HG02610 (cell line): ENCODE measurements at regions not wholly inside any gene's neighbourhood (a gene's known extent, or its start where the extent isn't known, plus 50 kb on each side); places are given as distances from the start of the nearest gene placed in this dataset.
"Not testable (repeated sequence)": the region's sequence is repeated elsewhere in the genome, so short reads cannot be mapped to it uniquely, and the experiment has no call there.

ENCODE experiments used
- ATAC-seq: cut with Tn5 transposase; IDR thresholded peaks from one replicate; pipeline ENCODE4 v1.9.1; 2021; ENCODE audit warnings: mild to moderate bottlenecking, moderate library complexity; ENCODE audit not compliant: unreplicated experiment

- not testable (repeated sequence) for ATAC-seq
These were observed 111.4 kb downstream of the CCDC74A start for GRCh38 chr2:131639001-131639620.

DNA sequence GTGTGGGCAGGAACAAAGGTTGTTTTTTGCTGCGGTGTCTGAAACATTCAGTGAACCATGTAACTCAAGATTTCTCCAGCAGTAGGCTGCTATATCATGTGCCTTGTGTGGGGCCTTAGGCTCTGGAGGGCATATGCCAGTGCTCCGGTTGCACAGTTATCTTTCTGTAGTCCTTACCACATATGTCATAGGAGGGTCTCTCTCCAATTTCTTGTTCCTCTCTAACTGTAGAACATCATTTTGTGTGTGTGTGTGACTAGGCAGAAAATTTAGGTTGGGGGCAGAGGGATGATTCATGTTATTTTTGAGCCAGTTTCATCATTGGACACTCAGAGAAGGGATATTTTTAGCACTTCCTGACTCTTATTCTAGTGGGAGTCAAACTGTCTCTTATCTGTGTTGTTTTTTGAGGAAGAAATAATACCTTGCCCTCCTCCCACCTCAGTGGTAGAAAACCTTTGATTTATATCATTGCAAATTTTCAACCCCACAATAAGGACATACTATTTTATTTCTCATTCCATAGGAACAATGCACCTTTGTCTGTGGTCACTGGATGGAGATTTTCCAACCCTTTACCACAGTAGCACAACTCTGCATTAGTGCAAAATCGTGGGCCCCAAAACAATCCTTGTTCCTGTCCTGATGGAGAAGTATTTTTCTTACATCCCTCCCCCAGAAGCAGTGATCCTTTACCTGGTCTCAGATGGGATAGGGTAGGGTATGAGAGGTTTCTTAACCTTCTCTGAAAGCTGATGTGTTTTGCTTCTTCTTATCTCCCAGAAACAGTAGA lies 113.9 kb downstream of the CCDC74A start:
- ATAC-seq: no peak

- not testable (repeated sequence) for ATAC-seq
These were observed 115.5 kb downstream of the CCDC74A start for GRCh38 chr2:131643180-131643579.

GRCh38 chr2:131645177-131645765 lies 117.6 kb downstream of the CCDC74A start:
- ATAC-seq: no peak

GRCh38 chr2:131646220-131646619 lies 118.5 kb downstream of the CCDC74A start:
- not testable (repeated sequence) for ATAC-seq

DNA sequence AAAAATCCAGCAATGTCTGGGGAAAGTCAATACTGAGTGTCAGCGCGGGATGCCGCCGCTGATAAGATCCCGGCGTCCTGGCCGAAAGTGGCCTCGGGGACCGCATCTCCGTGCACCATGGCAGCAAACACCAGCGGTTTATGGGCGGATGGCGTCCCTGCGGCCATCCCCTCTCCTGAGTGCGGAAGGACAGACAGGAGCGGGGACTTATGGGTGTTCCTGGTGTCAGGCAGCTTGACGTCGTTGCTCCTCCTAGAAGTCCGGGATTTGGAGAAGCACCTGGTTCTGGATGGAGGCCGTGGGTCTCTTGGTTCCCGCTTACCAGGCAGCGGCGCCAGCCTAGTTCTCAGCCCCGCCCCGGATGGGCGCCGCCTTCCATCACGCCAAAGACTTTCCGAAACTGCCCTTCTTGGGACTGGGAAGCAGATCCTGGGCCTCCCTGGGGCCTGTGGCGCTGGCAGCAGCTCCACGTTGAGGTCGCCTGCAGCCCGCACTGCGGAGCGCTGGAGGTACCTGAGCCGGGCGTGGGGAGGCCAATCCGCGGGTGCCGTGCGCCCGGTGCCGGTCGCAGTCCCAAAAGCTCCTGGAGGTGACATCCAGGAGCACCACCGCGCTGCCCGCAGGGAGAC lies 119.1 kb downstream of the CCDC74A start:
- no peak for ATAC-seq

GRCh38 chr2:131648565-131648964 lies 120.9 kb downstream of the CCDC74A start:
- ATAC-seq: not testable (repeated sequence)

DNA sequence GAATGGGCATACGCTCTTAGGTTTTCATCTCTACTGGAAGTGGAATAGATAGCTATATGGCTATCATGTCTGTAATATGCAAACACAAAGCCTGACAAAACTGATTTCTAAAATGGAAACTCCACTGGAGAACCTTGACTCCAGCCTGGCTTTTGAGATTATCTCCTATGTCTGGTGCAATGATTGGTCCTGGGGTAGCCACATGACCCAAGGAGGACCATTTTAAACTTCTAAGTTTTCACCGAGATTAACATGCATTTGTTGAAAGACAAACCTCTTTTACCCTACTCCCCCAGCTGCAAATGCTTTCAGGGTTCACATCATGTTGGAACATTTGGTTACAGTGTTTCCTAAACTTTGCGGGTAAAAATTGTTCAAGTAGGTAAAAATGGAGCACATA lies 124.6 kb downstream of the CCDC74A start:
- ATAC-seq: not testable (repeated sequence)

GRCh38 chr2:131654107-131654506 lies 126.4 kb downstream of the CCDC74A start:
- ATAC-seq: not testable (repeated sequence)

GRCh38 chr2:131656816-131657633 lies 129.3 kb downstream of the CCDC74A start:
- ATAC-seq: no peak

- no peak for ATAC-seq
These were observed 130.4 kb downstream of the CCDC74A start for GRCh38 chr2:131657895-131658768.

DNA sequence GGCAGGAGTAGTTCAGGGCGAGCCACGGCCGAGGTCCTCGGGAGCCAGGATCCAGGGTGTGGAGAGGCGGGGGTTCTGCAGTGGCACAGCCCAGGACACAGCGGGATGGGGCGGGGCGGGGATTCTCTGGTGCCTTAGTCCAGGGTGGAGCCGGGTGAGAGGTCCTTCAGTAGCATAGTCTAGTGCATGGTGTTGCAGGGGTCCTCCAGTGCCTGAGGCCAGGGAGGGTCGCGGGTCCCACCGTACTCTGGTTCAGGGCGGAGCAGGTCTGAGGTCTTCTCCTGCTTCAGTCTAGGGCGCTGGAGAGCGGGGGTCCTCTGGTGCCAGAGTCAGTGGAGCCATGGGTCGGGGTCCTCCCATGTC lies 131.1 kb downstream of the CCDC74A start:
- ATAC-seq: no peak

- no peak for ATAC-seq
These were observed 131.5 kb downstream of the CCDC74A start for GRCh38 chr2:131659168-131659572.

DNA sequence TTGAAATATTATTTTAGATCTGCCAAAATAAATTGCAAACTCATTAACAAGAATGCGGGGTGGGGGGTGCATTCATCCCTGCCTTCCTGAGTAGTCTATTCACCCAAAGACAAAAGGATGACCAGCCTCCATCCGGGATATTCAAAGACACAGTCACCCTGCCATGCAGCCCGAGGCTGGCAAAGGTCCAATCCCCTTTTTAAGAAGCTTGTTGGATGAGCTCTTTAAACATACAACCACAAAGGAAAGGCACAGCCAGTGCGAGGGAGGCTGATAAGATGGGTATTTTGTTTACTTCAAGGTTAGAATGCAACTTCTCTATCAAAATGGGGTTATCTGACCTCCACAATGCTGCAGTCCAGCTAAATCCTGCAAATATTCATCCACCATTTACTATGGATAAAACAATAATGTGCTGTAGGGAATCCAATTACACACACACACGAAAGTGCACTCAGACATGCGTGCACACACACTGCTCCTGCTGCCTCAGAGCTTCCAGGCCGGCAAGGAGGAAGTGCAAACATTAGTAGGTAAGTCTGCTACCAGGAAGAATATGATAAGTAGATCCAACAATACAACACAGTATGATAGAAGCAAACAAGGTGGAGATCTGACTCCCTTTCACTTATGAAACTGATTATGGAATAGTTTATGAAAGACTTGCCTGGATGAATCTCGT lies 133.6 kb downstream of the CCDC74A start:
- ATAC-seq: not testable (repeated sequence)

DNA sequence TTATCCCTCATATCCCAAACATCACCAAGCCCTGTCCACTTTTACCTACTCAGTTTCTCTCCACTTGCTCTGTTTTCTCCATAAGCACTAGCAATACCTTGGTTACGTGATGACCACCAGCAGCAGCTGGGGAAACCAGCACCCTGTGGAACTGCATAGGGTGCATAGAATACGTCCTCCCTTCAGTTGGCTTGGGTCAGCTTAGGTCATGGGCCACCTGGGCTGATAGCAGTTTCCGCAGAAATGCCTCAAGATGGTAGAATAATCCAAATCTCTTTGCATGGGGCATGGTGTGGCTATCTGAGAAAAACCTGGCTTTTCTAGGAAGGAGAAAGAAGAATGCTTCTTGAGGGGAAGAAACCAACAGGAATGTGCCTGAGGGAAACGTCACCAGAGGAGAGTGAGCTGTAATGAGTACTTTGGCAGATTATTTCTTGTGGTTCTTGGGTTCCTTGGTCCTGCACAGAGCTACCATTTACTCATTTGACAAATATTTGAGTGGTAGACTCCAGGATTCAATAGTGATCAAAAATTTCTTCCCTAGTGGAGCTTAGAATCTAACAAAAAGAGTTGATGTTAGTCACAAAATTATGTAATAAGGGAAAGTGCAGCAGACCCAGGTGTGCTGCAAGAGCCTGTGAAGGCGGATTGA lies 134.3 kb downstream of the CCDC74A start:
- ATAC-seq: not testable (repeated sequence)

DNA sequence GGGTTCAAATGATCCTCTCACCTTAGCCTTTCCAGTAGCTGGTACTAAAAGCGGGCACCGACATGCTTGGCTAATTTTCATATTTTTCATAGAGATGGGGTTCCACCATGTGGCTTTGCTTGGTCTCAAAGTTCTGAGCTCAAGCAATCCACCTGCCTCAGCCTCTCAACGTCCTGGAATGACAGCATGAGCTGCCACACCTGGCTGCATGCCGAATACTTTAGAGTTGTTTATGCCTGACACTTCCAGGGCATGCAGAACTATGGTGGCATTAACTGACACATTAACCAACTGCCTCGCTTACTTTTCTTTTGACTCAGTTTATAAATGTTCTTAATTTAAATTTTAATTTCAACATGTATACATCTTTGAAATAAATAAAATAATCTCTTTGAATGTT lies 135.8 kb downstream of the CCDC74A start:
- not testable (repeated sequence) for ATAC-seq

DNA sequence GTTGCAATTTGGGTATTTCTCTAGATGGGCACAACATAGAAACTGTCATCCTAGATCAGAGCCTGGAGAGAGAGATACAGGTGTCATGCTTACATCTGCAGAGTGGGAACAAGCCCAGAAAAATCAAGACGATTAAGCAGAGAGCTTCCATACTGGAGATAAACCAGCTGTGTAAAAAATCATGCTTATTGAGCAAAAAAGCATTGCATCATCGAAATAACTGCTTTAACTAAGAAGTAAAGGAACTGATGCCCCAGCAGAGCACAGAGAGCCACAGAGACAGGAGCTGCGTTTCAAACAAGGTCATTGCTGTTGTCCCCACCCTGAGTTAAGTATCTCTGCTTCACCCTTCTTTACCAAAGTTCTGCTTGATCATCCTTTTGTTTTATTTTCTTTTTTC lies 138.0 kb downstream of the CCDC74A start:
- ATAC-seq: not testable (repeated sequence)

DNA sequence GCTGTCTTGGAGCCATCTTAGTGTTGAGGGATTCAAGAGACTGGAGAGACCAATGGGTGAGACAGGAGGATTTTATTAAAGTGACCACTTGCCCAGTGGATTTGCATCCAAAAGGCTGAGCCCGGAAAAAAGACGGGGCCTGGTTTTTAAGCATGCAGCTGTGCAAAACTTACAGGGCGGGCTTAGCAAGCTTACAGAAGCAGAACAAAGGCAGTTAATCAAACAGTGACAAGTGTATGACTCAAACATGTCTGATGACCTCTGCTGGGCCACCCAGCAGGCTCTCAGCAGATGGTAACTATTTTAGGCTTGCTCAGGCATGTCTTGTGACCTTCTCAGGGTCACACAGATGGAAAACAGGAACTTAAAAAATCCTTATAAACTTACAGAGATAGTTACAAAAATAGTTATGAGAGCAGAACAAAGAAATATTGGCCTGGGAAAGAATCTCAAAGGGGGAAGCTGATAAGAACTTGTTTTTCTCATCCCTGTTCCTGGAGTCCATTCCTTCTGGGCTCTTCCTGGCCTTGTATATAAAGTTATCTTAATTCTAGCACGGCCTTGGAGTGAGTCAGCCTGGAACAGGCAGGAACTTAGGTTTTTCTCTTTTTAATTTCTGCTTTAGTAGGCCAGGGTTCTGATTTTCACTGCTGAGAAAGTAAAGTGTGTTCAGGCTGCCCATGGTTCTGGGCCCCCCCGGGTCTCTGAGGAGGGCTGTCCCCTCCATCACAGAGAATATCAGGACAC lies 141.3 kb downstream of the CCDC74A start:
- ATAC-seq: not testable (repeated sequence)
